Stimulated activated CD8-positive, alpha-beta memory T cell treated with anti-CD3 and anti-CD28 coated beads, Interleukin-12 subunit alpha, Interleukin-12 subunit beta, amount 100 ng/mL, for 24 hours (primary cell): ENCODE measurements at regions not wholly inside any gene's neighbourhood (a gene's known extent, or its start where the extent isn't known, plus 50 kb on each side); places are given as distances from the start of the nearest gene placed in this dataset.

Experiments
- DNase-seq: peaks from one replicate; pipeline ENCODE4 v3.0.0-alpha.2; 2020; ENCODE audit errors: extremely low read depth

GRCh38 chr7:68474661-68475216, 1123.5 kb upstream of the AUTS2 start:
- DNase-seq, result no peak

GRCh38 chr7:68476966-68477365, 1121.3 kb upstream of the AUTS2 start:
- no peak for DNase-seq

GRCh38 chr7:68478326-68478725, 1119.9 kb upstream of the AUTS2 start:
- no peak for DNase-seq

GRCh38 chr7:68482800-68483199, 1115.5 kb upstream of the AUTS2 start:
- no peak for DNase-seq

- DNase-seq, result no peak
These were observed 1113.5 kb upstream of the AUTS2 start for GRCh38 chr7:68484731-68485130.

GRCh38 chr7:68485253-68485917, 1112.9 kb upstream of the AUTS2 start:
- no peak for DNase-seq

- no peak for DNase-seq
These were observed 1109.8 kb upstream of the AUTS2 start for GRCh38 chr7:68488341-68489060.

- DNase-seq, result no peak
These were observed 1106.5 kb upstream of the AUTS2 start for GRCh38 chr7:68491523-68492358.

GRCh38 chr7:68492359-68492690, 1106.0 kb upstream of the AUTS2 start:
- no peak for DNase-seq

GRCh38 chr7:68503400-68503799, 1094.9 kb upstream of the AUTS2 start:
- no peak for DNase-seq

- DNase-seq, result no peak
These were observed 1093.6 kb upstream of the AUTS2 start for GRCh38 chr7:68504716-68505115.

- no peak for DNase-seq
These were observed 1092.6 kb upstream of the AUTS2 start for GRCh38 chr7:68505721-68506120.

- no peak for DNase-seq
These were observed 1090.6 kb upstream of the AUTS2 start for GRCh38 chr7:68507668-68508067.

GRCh38 chr7:68509054-68509453, 1089.2 kb upstream of the AUTS2 start:
- no peak for DNase-seq

GRCh38 chr7:68509603-68510002, 1088.7 kb upstream of the AUTS2 start:
- no peak for DNase-seq

GRCh38 chr7:68511281-68511680, 1087.0 kb upstream of the AUTS2 start:
- DNase-seq, result no peak

- no peak for DNase-seq
These were observed 1085.8 kb upstream of the AUTS2 start for GRCh38 chr7:68512466-68512865.

GRCh38 chr7:68518060-68518459, 1080.2 kb upstream of the AUTS2 start:
- no peak for DNase-seq

- no peak for DNase-seq
These were observed 1074.1 kb upstream of the AUTS2 start for GRCh38 chr7:68524126-68524525.

GRCh38 chr7:68529221-68529620, 1069.1 kb upstream of the AUTS2 start:
- DNase-seq, result no peak

- no peak for DNase-seq
These were observed 1063.0 kb upstream of the AUTS2 start for GRCh38 chr7:68535266-68535665.

- DNase-seq, result no peak
These were observed 1061.1 kb upstream of the AUTS2 start for GRCh38 chr7:68537051-68537773.
